ENCODE measurements at regions not wholly inside any gene's neighbourhood (a gene's known extent, or its start where the extent isn't known, plus 50 kb on each side); places are given as distances from the start of the nearest gene placed in this dataset.
"Not testable (repeated sequence)": the region's sequence is repeated elsewhere in the genome, so short reads cannot be mapped to it uniquely, and the experiment has no call there.

GRCh38 chr1:168416220-168416619 is 127.6 kb downstream of the XCL2 start:
- DNase-seq, result no peak

- DNase-seq, result no peak
These were observed 128.9 kb downstream of the XCL2 start for GRCh38 chr1:168414914-168415313.

GRCh38 chr1:168410464-168410863 is 129.8 kb downstream of the TBX19 start:
- DNase-seq, result no peak

DNA sequence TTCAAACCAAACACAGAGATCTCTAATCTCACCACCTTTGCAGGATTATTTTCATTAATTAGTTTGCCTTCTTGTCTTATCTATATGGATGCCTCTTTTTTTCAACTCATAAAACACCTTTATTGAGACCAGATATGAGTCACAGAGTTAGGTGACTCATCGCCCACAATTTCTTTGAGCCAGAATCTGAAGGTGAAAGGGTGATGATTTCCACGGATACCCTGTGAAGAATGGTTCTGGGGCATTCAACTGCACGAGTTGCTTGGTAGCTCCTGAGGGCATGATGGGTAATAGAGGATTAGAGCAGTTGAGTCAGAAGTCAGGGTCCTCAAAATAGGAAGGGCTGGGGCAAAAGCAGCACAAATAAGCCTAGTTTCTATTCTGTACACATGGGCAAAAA is 128.2 kb downstream of the TBX19 start:
- peak; percentile 51 for DNase-seq

GRCh38 chr1:168408539-168408865 is 127.8 kb downstream of the TBX19 start:
- peak; percentile 13 for DNase-seq

DNA sequence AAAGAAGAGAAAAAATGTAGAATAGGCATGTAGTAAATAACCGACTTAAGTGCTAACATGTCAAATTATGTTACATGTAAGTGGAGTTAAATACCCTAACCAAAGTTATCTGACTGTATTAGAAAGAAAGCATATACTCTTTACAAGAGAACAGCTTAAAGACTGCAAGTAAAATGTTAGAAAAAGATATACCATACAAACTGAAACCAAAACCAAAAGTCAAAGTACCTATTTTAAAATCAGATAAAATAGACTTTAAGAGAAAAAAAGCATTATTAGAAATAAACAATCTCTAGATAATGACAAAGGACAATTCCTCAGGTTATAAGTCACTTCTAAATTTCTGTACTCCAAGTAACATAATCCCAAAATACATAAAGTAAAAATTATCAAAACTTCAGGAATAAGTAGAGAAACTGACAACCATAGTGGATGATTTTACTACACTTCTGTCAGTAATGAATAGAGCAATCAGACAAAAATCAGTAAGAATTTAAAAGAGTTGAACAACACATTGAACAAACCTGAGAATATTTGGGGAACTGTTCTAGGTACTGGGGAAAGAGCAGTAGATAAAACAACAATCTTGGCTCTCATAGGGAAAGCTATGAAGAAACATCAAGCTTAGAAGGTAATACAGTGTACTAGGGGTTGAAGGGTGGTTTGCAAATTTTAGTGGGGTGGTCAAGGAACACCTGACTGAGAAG is 127.3 kb downstream of the TBX19 start:
- no peak for DNase-seq

- no peak for DNase-seq
These were observed 125.4 kb downstream of the TBX19 start for GRCh38 chr1:168405906-168406549.

- no peak for DNase-seq
These were observed 122.5 kb downstream of the TBX19 start for GRCh38 chr1:168403140-168403539.

GRCh38 chr1:168402466-168402865 is 121.8 kb downstream of the TBX19 start:
- DNase-seq, result not testable (repeated sequence)

DNA sequence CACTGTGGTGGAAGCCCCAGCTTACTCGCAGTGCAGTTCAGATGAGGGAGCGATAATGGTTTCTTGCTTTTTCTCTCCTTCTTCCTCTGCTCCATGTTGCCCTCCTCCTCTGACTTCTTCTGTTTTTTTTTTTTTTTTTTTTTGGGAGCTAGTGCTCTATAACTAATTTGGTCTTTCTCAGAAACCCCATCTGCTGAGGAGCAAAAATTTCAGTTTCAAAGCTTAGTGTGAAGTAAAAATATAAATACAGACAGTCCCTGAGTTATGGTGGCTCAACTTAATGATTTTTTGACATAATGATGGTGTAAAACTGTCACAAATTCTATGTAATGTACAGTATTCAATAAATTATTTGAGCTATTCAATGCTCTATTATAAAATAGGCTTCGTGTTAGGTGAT is 120.7 kb downstream of the TBX19 start:
- DNase-seq, result no peak

DNA sequence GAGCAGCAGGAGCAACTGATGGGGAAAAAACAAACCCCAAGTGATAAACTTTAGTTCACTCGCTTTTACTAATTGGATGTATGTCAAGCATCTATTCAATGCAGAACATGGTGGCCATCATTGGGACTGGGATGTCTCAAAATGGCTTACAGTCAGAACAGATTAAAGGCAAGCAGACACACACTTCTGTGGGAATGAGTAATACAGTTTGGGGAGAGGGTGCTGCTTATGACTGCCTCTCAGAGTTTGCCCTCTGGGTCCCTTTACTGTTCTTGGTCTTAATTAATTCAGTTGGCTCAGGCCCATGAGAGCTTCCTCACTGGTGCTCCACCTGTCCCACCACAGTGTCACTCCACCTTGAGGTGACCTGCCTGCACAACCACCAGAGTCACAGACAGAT is 119.5 kb downstream of the TBX19 start:
- no peak for DNase-seq

GRCh38 chr1:168397806-168398205 is 117.1 kb downstream of the TBX19 start:
- no peak for DNase-seq

- peak; percentile 74 for DNase-seq
These were observed 116.4 kb downstream of the TBX19 start for GRCh38 chr1:168396940-168397684.

DNA sequence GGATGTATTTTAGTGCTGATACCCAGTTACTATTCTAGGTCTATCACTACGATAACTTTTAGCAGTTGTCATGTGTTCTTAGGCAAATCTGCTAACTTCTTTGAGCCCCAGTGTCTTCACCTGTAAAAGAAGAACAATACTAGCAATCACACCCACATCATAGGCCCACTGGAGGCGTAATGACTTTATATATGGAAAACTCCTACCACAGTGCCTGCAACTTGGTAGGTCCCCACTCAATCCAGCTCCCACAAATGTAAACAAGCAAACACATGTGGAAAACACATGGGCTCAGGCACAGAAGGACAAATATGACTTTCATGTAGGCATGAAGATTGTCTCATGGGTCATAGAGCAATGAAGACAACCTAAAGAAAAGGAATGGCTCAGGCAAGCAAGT is 115.8 kb downstream of the TBX19 start:
- DNase-seq, result no peak

DNA sequence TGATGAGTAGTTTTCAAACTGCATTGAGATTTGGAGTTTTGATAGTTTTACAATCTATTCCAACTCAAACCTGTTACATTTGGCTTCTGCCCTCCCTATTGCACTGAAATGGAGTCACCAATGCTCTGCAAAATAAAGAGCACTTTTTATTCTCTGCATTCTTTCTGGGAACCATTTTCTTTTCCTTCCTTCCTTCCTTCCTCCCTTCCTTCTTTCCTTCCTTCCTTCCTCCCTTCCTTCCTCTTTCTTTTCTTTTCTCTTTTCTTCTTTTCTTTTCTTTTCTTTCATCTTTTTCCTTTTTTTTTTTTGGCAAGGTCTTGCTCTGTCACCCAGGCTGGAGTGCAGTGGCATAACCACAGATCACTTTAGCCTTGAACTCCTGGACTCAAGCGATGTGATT is 114.2 kb downstream of the TBX19 start:
- DNase-seq, result no peak

DNA sequence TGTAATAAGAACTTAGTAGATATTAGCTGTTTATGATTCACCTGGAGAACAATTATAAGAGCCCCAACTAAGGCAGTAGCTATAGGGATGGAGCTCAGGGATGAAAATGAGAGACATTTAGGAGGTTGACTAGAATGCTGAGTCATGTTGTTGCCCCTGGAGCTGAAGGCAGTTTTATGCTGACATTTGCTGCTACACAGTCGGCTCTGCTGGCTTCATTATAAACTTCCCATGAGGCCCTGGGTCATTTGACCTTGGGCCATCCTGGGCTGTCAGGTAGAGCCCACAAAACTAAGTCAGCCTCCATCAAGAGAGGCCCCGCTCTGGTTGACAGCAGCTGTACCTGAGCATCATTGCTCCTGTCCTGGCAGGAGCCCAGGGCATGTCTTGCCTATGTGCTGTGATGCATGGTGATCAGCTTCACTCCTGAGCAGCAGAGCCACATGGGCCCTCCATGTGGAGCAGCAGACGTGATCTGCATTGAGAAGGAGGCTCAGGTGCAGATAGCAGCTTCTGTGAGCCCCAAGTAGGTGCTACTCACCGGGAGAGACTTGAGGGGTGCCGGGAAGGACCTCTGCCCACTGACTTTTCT is 112.4 kb downstream of the TBX19 start:
- DNase-seq, result peak; percentile 45

GRCh38 chr1:168391851-168392681 is 111.4 kb downstream of the TBX19 start:
- peak; percentile 78 for DNase-seq

DNA sequence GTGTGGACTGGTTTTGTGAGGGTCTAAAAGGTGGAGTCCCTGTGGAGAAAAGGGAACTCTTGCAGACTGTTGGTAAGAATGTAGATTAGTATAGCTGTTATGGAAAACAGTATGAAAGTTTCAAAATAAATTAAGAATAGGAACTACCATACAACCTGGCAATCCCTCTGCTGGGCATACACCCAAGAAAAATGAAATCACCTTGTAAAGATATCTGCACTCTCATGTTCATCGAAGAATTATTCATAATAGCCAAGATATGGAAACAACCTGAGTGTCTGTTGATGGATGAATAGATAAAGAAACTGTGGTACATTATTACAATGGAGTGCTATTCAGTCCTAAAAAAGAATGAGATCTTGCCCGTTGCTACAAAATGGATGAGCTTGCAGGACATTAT is 109.6 kb downstream of the TBX19 start:
- DNase-seq, result no peak

DNA sequence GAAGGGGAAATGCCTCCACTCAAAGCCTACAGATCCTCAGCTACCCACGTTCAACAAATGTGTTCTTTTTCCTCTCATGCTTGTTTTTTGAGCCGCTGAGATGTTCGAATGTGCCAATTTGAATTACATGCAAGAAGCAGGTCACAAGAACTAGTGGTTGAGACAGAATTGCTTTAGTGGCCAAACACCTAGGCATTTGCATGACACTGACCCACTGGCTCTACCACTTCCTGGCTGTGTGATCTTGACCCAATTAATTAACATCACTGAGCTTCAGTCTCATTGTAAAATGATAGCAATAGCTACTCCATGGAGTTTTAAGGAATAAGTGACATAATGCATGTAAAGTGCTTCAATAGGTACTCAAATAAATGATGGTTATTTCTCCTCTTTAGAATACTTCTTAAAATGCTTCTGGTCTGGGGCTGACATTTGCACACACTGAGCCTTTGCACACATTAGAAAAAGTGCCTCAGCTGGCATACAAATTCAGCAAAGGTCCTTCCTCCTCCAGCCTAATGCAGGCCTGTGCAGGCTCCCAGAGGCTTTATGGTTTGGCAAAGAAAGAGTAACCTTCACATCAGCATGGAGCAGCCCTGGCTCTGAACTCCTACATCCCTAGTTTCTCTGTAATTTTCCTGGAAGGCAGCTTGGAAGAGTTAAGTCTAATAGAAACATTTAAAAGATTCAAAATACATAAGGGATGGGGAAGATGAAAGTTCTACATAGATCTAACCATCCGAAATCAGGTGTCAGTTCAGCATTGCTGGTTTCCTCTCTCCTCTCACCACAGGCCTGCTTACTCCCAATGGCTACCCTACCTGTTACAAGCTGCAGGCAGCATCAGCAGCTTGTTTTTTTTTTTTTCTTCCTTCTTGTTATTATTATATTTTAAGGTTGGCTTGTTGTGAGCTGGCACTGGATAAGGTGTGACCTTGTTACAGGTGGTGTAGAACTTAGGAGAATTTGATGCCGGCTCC is 107.4 kb downstream of the TBX19 start:
- DNase-seq, result no peak

- peak; percentile 93 for DNase-seq
These were observed 106.4 kb downstream of the TBX19 start for GRCh38 chr1:168386949-168387586.

DNA sequence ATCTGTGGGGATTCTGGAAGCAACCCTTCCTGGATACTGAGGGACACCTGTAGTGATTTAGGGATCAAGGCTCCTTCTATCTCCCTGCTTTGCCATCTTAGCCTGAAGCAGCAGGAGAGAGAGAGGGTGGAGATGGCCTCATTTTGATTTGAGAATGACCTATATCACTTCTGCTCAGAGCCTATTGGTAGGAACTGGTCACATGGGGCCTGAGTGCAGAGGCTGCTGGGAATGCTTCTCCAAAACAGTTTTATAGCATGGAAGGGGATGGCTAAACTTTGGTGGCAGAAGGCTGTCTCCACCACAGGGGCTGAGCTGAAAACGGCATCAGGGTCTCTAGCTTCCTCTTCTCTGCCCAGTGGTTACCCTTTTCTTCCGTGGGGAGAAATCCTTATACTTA is 105.8 kb downstream of the TBX19 start:
- peak; percentile 33 for DNase-seq
